Esophagus squamous epithelium (tissue), 5 donors: ENCODE measurements at regions not wholly inside any gene's neighbourhood (a gene's known extent, or its start where the extent isn't known, plus 50 kb on each side); places are given as distances from the start of the nearest gene placed in this dataset.
"Not testable (repeated sequence)": the region's sequence is repeated elsewhere in the genome, so short reads cannot be mapped to it uniquely, and the experiment has no call there.

Source experiments
- DNase-seq: peaks from one replicate; lab custom pipeline; 2025; lab: John Stamatoyannopoulos, UW
- H3K27ac ChIP-seq, 4 donors: fragments of 200-600 bp; sonication (generic); one replicate each; pipeline ENCODE4 v1.5.1; 2016 to 2019; ENCODE audit warnings: mild to moderate bottlenecking in 1 of 4
- H3K27me3 ChIP-seq, 4 donors: fragments of 200-600 bp; sonication (generic); 1 replicate in 3 of 4; 2 replicates in 1 of 4; pipeline versions ENCODE4 v1.5.1 to v1.6.0; 2017 to 2021; ENCODE audit warnings: antibody characterized with exemption in 1 of 4
- H3K36me3 ChIP-seq, 3 donors: fragments of 200-600 bp; sonication (generic); one replicate each; pipeline ENCODE4 v1.5.1; 2016 to 2019
- H3K4me1 ChIP-seq, 3 donors: fragments of 200-600 bp; sonication (generic); one replicate each; pipeline ENCODE4 v1.5.1; 2017 to 2019
- H3K4me3 ChIP-seq, 4 donors: fragments of 200-600 bp; sonication (generic); 1 replicate in 3 of 4; 2 replicates in 1 of 4; pipeline ENCODE4 v1.5.1; 2016 to 2019; ENCODE audit warnings: mild to moderate bottlenecking in 2 of 4, moderate library complexity in 1 of 4
- H3K9me3 ChIP-seq, 3 donors: fragments of 200-600 bp; sonication (generic); one replicate each; pipeline ENCODE4 v1.5.1; 2016 to 2019
- CTCF ChIP-seq, 6 experiments: fragments of 450-650 bp in 4 of 6; fragments of 200-600 bp in 2 of 6; sonication (generic) in 2 of 6; IDR thresholded peaks; one replicate each; pipeline ENCODE4 v1.5.1; 2016 to 2019; ENCODE audit warnings: antibody characterized with exemption in 6 of 6, mild to moderate bottlenecking in 4 of 6, moderate library complexity in 4 of 6
- POLR2A ChIP-seq, 4 donors: fragments of 450-650 bp; IDR thresholded peaks; one replicate each; pipeline ENCODE4 v1.6.1; 2017; ENCODE audit warnings: antibody characterized with exemption in 4 of 4, mild to moderate bottlenecking in 4 of 4, moderate library complexity in 3 of 4
- WGBS, 2 donors: methylation state at CpG; one replicate each; pipeline ENCODE4 v1.1.5; 2018; 5-methylcytosine and 5-hydroxymethylcytosine counted together
- intact Hi-C: fragments of 100-400 bp; cut with DNase I; formaldehyde crosslinking; loops from one replicate; pipeline ENCODE4 v1.15.0; 2022
- donor health status: DM: yes; HTN: yes; CAD: no.

GRCh38 chr18:60017371-60017770, 117.6 kb downstream of the PMAIP1 start:
- WGBS, 2 donors, result 92 to 95% methylated on average over 22 of the region's 22 CpGs
- no peak for DNase-seq
- TF ChIP-seq CTCF (IDR thresholded peaks at IDR 0.05), result no peak
- TF ChIP-seq POLR2A (IDR thresholded peaks at IDR 0.05), result no peak

GRCh38 chr18:60015826-60016225, 116.0 kb downstream of the PMAIP1 start:
- H3K27me3 ChIP-seq, intact Hi-C loops, H3K4me3 ChIP-seq, H3K4me1 ChIP-seq, H3K36me3 ChIP-seq, DNase-seq, H3K27ac ChIP-seq, H3K9me3 ChIP-seq: not testable (repeated sequence)

More at GRCh38 chr18:60017371-60017770, 117.6 kb downstream of the PMAIP1 start:
- intact Hi-C loops, result no loop called here
- no peak overlapping the region for H3K27ac ChIP-seq
- H3K36me3 ChIP-seq, result no peaks in the 10 kb centered on the region
- no peaks in the 10 kb centered on the region for H3K4me1 ChIP-seq
- no peak overlapping the region for H3K4me3 ChIP-seq
- no peaks in the 10 kb centered on the region for H3K27me3 ChIP-seq
- H3K9me3 ChIP-seq, result no peaks in the 10 kb centered on the region

- H3K4me3 ChIP-seq, H3K4me1 ChIP-seq, H3K27ac ChIP-seq, H3K27me3 ChIP-seq, H3K36me3 ChIP-seq, intact Hi-C loops, H3K9me3 ChIP-seq, DNase-seq: not testable (repeated sequence)
- WGBS, 2 donors, result 84 to 89% methylated on average over 9 of the region's 9 CpGs
These were observed 113.4 kb downstream of the PMAIP1 start for GRCh38 chr18:60013148-60013547.

GRCh38 chr18:60010984-60011383, 111.2 kb downstream of the PMAIP1 start:
- no peaks in the 10 kb centered on the region for H3K36me3 ChIP-seq
- no peaks in the 10 kb centered on the region for H3K27me3 ChIP-seq
- intact Hi-C loops, result no loop called here
- no peaks in the 10 kb centered on the region for H3K9me3 ChIP-seq
- no peak overlapping the region for H3K4me3 ChIP-seq
- TF ChIP-seq CTCF (IDR thresholded peaks at IDR 0.05) (no peak), POLR2A (IDR thresholded peaks at IDR 0.05) (no peak)
- no peaks in the 10 kb centered on the region for H3K4me1 ChIP-seq
- no peak for DNase-seq
- WGBS, 2 donors, result 91 to 98% methylated on average over 6 to 18 of the region's 35 CpGs
- no peak overlapping the region for H3K27ac ChIP-seq

GRCh38 chr18:60010513-60010912, 110.7 kb downstream of the PMAIP1 start:
- no peaks in the 10 kb centered on the region for H3K36me3 ChIP-seq
- no peak overlapping the region for H3K4me3 ChIP-seq
- DNase-seq, result no peak
- intact Hi-C loops, result no loop called here
- H3K9me3 ChIP-seq, result no peaks in the 10 kb centered on the region
- no peaks in the 10 kb centered on the region for H3K27me3 ChIP-seq
- no peak overlapping the region for H3K27ac ChIP-seq
- TF ChIP-seq CTCF (IDR thresholded peaks at IDR 0.05) (no peak), POLR2A (IDR thresholded peaks at IDR 0.05) (no peak)
- WGBS, 2 donors, result 95% methylated on average over 4 to 16 of the region's 23 CpGs
- H3K4me1 ChIP-seq, result no peaks in the 10 kb centered on the region

GRCh38 chr18:60007661-60008060, 107.9 kb downstream of the PMAIP1 start:
- no peak overlapping the region for H3K4me3 ChIP-seq
- intact Hi-C loops, result no loop called here
- H3K4me1 ChIP-seq, result no peaks in the 10 kb centered on the region
- WGBS, 2 donors, result 47 to 61% methylated on average over 2 of the region's 2 CpGs
- DNase-seq, result no peak
- no peaks in the 10 kb centered on the region for H3K36me3 ChIP-seq
- H3K9me3 ChIP-seq, result no peaks in the 10 kb centered on the region
- no peak overlapping the region for H3K27ac ChIP-seq
- H3K27me3 ChIP-seq, result no peaks in the 10 kb centered on the region
- TF ChIP-seq CTCF (IDR thresholded peaks at IDR 0.05) (no peak), POLR2A (IDR thresholded peaks at IDR 0.05) (no peak)
